Thymus (tissue), 11 donors: ENCODE measurements at regions not wholly inside any gene's neighbourhood (a gene's known extent, or its start where the extent isn't known, plus 50 kb on each side); places are given as distances from the start of the nearest gene placed in this dataset.

Experiments
- DNase-seq, 9 donors: peaks; one replicate each; pipeline ENCODE4 v3.0.0-alpha.2; 2013; ENCODE audit warnings: low spot score in 9 of 9, low read depth in 6 of 9, missing footprints in 1 of 9
- H3K27ac ChIP-seq, 2 donors: one replicate each; pipeline ENCODE4 v1.5.1; 2013; ENCODE audit warnings: control low read depth in 1 of 2, low read depth in 1 of 2, low read length in 1 of 2, mild to moderate bottlenecking in 1 of 2, moderate library complexity in 1 of 2
- H3K27me3 ChIP-seq, 2 donors: one replicate each; pipeline ENCODE4 v1.5.1; 2013; ENCODE audit warnings: low read length in 1 of 2; ENCODE audit not compliant: control insufficient read depth in 2 of 2, insufficient read depth in 1 of 2
- H3K36me3 ChIP-seq, 2 donors: one replicate each; pipeline ENCODE4 v1.5.1; 2013; ENCODE audit warnings: low read length in 1 of 2, mild to moderate bottlenecking in 1 of 2, moderate library complexity in 1 of 2; ENCODE audit not compliant: control insufficient read depth in 2 of 2, insufficient read depth in 2 of 2
- H3K4me1 ChIP-seq, 2 donors: one replicate each; pipeline ENCODE4 v1.5.1; 2013; ENCODE audit warnings: low read length in 2 of 2; ENCODE audit not compliant: control insufficient read depth in 2 of 2, insufficient read depth in 2 of 2
- H3K4me3 ChIP-seq, 2 donors: one replicate each; pipeline ENCODE4 v1.5.1; 2013; ENCODE audit warnings: low read length in 2 of 2, control low read depth in 1 of 2, mild to moderate bottlenecking in 1 of 2
- H3K9me3 ChIP-seq, 2 donors: one replicate each; pipeline ENCODE4 v1.5.1; 2013; ENCODE audit warnings: low read length in 1 of 2, mild to moderate bottlenecking in 1 of 2; ENCODE audit not compliant: control insufficient read depth in 2 of 2, insufficient read depth in 1 of 2
- WGBS: extraction: QIAGEN DNeasy Blood & Tissue Kit; methylation state at CpG from one replicate; pipeline ENCODE4 v1.1.7; 2013; 5-methylcytosine and 5-hydroxymethylcytosine counted together
- donor health status: healthy.

DNA sequence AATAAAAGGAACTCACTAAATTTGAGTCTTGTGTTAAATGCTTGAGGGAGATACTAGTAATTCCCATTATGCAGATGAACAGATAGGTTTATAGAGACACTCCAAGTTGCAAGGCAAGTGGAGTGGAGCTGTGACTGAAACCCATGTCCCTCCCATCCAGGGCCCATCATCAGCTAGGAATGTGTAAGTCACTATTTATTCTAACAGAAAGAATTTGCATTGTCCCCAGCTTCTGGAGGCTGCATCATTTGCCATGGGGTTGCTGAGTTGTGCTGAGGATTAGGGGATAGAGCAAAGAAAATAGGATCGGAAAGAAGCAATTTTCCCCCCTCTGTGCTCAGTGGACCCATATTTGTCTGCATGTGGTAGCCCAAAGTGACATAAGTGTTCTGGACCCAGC is 197.4 kb upstream of the RGMA start:
- no peak for DNase-seq
- WGBS = 99% methylated on average over 1 of the region's 1 CpG
- Histone ChIP-seq H3K36me3 (no peaks in the 10 kb centered on the region), H3K9me3 (peaks cover 0 to 6% of the 10 kb centered on the region in 2 donors), H3K27ac (no peak overlapping the region), H3K4me1 (peaks cover 24 to 59% of the 10 kb centered on the region in 2 donors), H3K27me3 (no peaks in the 10 kb centered on the region), H3K4me3 (no peak overlapping the region)

DNA sequence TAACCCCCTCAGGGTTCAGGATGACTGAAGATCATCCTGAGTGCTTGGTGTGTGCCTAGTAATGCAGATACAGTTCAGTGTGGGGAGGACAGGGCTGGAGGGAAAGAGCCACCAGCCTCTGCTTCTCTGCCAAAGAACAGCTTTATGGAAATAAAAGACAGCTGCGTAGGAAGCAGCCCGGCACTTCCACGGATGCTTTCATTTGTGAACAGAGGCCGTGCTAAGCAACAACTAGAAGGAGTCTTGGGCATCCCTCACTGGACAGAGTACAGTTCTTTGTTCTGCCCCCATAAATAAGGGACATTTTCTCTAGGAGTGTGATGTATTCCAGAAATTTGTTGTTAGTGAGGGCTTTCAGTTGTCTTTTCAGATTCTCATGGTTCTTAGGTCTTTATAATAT is 194.8 kb upstream of the RGMA start:
- Histone ChIP-seq H3K4me3 (no peak overlapping the region), H3K9me3 (no peaks in the 10 kb centered on the region), H3K27ac (no peak overlapping the region), H3K27me3 (no peaks in the 10 kb centered on the region), H3K4me1 (peaks cover 4 to 54% of the 10 kb centered on the region in 2 donors), H3K36me3 (no peaks in the 10 kb centered on the region)
- 73% methylated on average over 4 of the region's 4 CpGs for WGBS
- DNase-seq = no peak

DNA sequence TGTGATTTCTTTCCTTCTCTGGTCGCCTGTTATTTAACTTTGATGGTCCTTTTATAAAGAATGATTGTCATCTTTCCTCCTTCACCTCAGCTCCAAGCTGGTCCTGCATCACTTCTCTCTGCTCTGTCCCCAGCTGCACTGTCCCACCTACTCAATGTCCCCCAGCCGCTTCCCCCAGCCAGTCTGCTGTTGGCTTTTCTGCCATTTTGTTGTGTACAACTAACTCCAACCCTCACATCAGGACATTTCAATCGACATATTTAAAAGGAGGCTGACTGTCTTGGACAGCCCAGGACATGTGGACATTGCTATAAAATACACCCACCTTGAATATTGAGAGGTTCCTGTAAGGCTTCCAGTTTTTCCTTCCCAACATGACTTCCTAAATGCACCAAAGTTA is 193.8 kb upstream of the RGMA start:
- Histone ChIP-seq H3K27me3 (no peaks in the 10 kb centered on the region), H3K9me3 (no peaks in the 10 kb centered on the region), H3K27ac (no peak overlapping the region), H3K36me3 (no peaks in the 10 kb centered on the region), H3K4me1 (peaks cover 0 to 46% of the 10 kb centered on the region in 2 donors), H3K4me3 (no peak overlapping the region)
- 98% methylated on average over 3 of the region's 3 CpGs for WGBS
- no peak for DNase-seq

DNA sequence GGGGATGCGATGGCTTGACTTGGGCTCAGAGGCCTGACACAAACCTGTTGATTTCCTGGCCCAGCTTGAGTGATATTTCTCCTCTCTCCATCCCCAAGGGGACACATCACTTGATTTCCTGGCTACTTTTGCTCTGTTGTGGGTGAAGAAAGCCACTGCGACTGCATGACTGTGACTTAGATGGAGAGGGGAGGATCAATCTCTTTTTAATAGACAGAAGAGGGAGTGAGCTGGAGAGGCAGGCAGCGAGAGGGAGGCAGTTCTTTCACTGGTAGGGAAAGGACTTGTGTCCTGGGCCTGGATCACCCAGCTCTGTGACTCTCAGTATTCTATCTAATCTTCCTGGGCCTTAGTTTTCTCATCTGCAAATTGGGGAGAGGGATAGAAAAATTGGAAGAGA is 189.8 kb upstream of the RGMA start:
- 98% methylated on average over 3 of the region's 3 CpGs for WGBS
- no peak for DNase-seq

DNA sequence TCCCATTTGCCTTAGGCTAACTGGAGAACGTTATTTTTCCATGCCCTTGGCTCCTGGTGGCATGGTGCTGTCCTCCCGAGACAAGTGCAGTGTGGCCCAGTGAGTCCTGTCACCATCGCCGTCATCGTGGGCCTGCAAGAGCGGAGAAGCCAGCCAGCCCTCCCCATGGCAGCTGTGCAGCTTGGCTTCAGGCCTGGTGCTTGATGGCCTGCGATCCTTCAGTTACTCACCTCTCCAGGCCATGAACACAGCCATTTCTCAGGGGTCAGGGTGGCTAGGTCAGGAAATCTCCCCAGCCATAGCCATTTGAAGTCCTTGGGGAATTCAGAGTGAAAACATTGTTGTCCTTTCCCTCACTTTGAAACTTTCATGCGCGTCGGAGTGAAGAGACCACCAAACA is 189.0 kb upstream of the RGMA start:
- no peaks in the 10 kb centered on the region for H3K36me3 ChIP-seq
- no peaks in the 10 kb centered on the region for H3K27me3 ChIP-seq
- no peak for DNase-seq
- 98% methylated on average over 10 of the region's 10 CpGs for WGBS
- H3K4me1 ChIP-seq = peaks cover 0 to 28% of the 10 kb centered on the region in 2 donors
- H3K9me3 ChIP-seq = no peaks in the 10 kb centered on the region
- no peak overlapping the region for H3K27ac ChIP-seq
- H3K4me3 ChIP-seq = no peak overlapping the region

More for the DNA sequence above, 189.8 kb upstream of the RGMA start:
- no peak overlapping the region for H3K27ac ChIP-seq
- H3K27me3 ChIP-seq = no peaks in the 10 kb centered on the region
- peaks cover 0 to 31% of the 10 kb centered on the region in 2 donors for H3K4me1 ChIP-seq
- no peak overlapping the region for H3K4me3 ChIP-seq
- H3K9me3 ChIP-seq = no peaks in the 10 kb centered on the region
- no peaks in the 10 kb centered on the region for H3K36me3 ChIP-seq

DNA sequence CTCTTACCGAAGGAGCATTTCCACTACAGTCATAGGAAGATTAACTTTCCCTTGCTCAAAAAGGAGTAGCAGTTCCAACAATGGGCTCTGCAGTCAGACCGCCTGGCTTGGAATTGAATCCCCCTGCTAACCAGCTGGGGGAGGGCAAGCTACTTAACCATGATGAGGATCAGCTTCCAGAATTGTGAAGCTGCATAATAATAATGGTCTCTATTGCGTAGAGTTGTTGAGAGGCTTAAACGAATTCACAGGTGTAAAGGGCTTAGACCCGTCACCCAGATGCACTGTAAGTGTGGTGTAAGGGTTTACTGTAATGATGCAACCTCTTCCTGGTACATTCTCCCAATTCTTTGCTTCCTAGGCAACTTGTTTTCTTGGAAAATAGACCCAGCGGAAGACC is 185.2 kb upstream of the RGMA start:
- Histone ChIP-seq H3K4me1 (peaks cover 0 to 5% of the 10 kb centered on the region in 2 donors), H3K36me3 (no peaks in the 10 kb centered on the region), H3K27ac (no peak overlapping the region), H3K27me3 (no peaks in the 10 kb centered on the region), H3K9me3 (peaks cover 1 to 17% of the 10 kb centered on the region in 2 donors), H3K4me3 (no peak overlapping the region)
- 93% methylated on average over 6 of the region's 6 CpGs for WGBS
- DNase-seq = no peak

DNA sequence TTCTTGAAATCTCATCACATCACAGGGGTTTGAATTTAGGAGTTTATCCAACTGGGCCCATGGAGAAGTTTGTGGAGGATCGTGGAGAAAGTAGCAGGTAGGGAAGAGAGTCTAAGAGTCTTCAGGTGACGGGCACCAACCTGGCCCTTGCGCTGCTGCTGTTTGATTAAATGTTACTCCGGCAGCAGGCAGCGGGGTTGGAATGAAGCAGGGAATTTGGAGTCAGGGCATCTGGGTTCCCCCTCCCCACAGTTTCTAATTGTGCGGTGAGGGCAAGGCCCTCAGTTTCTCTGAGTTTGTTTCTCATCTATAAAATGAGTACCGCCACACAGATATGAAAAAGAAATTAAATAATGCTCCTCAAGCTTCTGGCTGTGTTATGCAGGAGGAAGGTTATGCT is 182.9 kb upstream of the RGMA start:
- H3K9me3 ChIP-seq = peaks cover 1 to 17% of the 10 kb centered on the region in 2 donors
- no peak overlapping the region for H3K4me3 ChIP-seq
- 98% methylated on average over 7 of the region's 7 CpGs for WGBS
- no peaks in the 10 kb centered on the region for H3K36me3 ChIP-seq
- DNase-seq = no peak
- no peaks in the 10 kb centered on the region for H3K27me3 ChIP-seq
- H3K27ac ChIP-seq = no peak overlapping the region
- H3K4me1 ChIP-seq = no peaks in the 10 kb centered on the region

DNA sequence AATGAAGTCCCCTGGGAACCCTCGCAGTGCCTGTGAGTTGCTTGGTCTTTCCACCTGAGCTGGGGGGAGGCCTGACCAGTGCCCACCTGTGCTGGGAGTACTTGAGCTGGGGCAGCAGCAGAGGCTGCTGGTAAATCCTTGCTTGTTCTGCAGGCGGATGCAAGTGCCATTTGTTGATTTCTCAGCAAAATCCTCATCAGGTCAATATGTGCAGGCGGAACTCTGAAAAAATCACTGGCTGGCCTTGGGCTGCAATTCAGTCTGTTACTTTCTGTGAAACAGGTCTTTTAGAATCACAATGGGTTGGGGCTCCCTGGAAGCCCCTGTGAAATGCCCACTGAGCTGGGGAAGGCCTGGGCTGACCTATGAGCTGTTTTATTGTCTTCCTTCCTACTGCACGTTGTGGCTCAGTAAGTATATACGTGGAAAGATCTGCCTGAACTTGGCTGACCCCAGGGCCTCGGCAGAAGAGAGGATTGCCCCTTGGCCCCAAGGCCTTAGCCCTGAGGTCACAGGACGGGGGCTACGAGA is 182.0 kb upstream of the RGMA start:
- H3K4me1 ChIP-seq = no peaks in the 10 kb centered on the region
- DNase-seq = no peak
- no peaks in the 10 kb centered on the region for H3K27me3 ChIP-seq
- no peak overlapping the region for H3K4me3 ChIP-seq
- H3K9me3 ChIP-seq = peaks cover 1 to 17% of the 10 kb centered on the region in 2 donors
- H3K27ac ChIP-seq = no peak overlapping the region
- H3K36me3 ChIP-seq = no peaks in the 10 kb centered on the region
- WGBS = 79% methylated on average over 8 of the region's 8 CpGs

DNA sequence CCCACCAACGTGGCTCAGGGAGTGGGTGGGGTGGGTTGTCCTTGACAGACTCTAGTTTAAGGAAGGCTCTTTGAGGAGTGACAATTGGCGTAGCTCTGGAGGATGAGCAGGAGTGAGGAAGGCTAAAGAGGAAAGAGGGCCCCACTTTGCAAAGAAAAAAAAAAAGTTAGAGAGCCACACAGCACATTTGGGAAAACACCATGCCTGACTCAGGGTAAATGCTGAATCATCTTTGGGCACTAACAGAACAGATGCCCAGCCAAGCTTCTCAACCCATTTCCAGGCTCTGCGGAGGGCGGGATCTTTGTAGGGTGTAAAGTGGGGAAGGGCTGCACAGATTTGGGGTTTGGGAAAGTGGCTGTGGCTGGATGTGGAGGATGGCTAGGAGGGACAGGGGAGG is 179.1 kb upstream of the RGMA start:
- DNase-seq = no peak
- Histone ChIP-seq H3K27ac (no peak overlapping the region), H3K9me3 (peaks cover 1 to 17% of the 10 kb centered on the region in 2 donors), H3K4me1 (no peaks in the 10 kb centered on the region), H3K4me3 (no peak overlapping the region), H3K27me3 (no peaks in the 10 kb centered on the region), H3K36me3 (no peaks in the 10 kb centered on the region)
- WGBS = 96% methylated on average over 4 of the region's 4 CpGs

DNA sequence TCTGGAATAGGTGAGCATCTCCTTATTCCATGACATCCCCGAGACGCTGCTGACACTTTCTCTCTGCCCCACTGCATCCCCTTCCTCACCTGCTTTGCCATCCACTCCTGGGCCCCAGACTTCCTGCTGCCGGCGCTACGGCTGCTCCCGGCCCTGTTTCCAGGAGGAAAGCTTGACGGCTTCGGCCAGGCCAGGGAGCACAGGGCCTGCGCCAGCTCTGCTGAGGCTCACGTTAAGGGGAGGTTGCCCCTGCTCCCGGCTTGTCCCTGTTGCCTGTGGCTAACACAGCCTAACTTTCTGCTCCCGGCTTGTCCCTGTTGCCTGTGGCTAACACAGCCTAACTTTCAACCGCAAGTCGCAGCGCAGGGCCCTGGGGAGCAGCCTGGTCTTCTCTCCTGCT is 177.3 kb upstream of the RGMA start:
- Histone ChIP-seq H3K36me3 (no peaks in the 10 kb centered on the region), H3K27ac (no peak overlapping the region), H3K27me3 (no peaks in the 10 kb centered on the region), H3K4me3 (no peak overlapping the region), H3K9me3 (peaks cover 1 to 11% of the 10 kb centered on the region in 2 donors), H3K4me1 (peaks cover 5 to 10% of the 10 kb centered on the region in 2 donors)
- 93% methylated on average over 15 of the region's 15 CpGs for WGBS
- no peak for DNase-seq
